SK-N-SH (cell line): ENCODE measurements at regions not wholly inside any gene's neighbourhood (a gene's known extent, or its start where the extent isn't known, plus 50 kb on each side); places are given as distances from the start of the nearest gene placed in this dataset.

ENCODE experiments used
- CTCF ChIA-PET: fragments of 300-600, 350-600 bp; formaldehyde crosslinking; extraction: SDS; loops from one replicate; lab custom pipeline; 2021; lab: Yijun Ruan, JAX
- POLR2A ChIA-PET: fragments of 350-600 bp; sonication (Branson Sonifier 250); formaldehyde crosslinking; extraction: SDS; loops from one replicate; lab custom pipeline; 2020; ENCODE audit warnings: antibody characterized with exemption, inconsistent platforms; lab: Yijun Ruan, JAX
- DNase-seq: peaks from one replicate; pipeline ENCODE4 v3.0.0; 2012
- H2AFZ ChIP-seq: fragments of 200-600 bp; sonication (generic); 2 replicates; pipeline ENCODE4 v1.8.1; 2016; ENCODE audit warnings: antibody characterized with exemption, mild to moderate bottlenecking, low read depth
- H3F3A ChIP-seq: fragments of 200-600 bp; sonication (generic); replicated peaks from 2 replicates; pipeline ENCODE3; 2016; ENCODE audit warnings: antibody characterized with exemption, mild to moderate bottlenecking; ENCODE audit not compliant: insufficient read depth
- H3K27ac ChIP-seq, 2 experiments: fragments of 200-500 bp in 1 of 2; fragments of 200-600 bp in 1 of 2; sonication (Bioruptor generic) in 1 of 2; sonication (generic), shearing (Covaris generic) in 1 of 2; 2 replicates each; pipeline versions ENCODE4 v1.5.1 to v1.6.1; 2014 to 2016; ENCODE audit warnings: low read depth in 2 of 2, inconsistent platforms in 1 of 2, low read length in 1 of 2, mild to moderate bottlenecking in 1 of 2, mixed read lengths in 1 of 2
- H3K27me3 ChIP-seq: fragments of 200-600 bp; sonication (generic), shearing (Covaris generic); 2 replicates; pipeline ENCODE4 v1.6.1; 2016; ENCODE audit warnings: mixed run types; ENCODE audit not compliant: insufficient read depth
- H3K36me3 ChIP-seq, 2 experiments: fragments of 200-500 bp in 1 of 2; fragments of 200-600 bp in 1 of 2; sonication (Bioruptor generic) in 1 of 2; sonication (generic) in 1 of 2; replicated peaks in 1 of 2; 2 replicates each; pipeline versions ENCODE3 to v1.5.1; 2014 to 2016; ENCODE audit warnings: low read length in 1 of 2, mild to moderate bottlenecking in 1 of 2; ENCODE audit not compliant: insufficient read depth in 2 of 2, control insufficient read depth in 1 of 2
- H3K4me1 ChIP-seq, 2 experiments: fragments of 200-500 bp in 1 of 2; fragments of 200-600 bp in 1 of 2; sonication (Bioruptor generic) in 1 of 2; sonication (generic), shearing (Covaris generic) in 1 of 2; 2 replicates each; pipeline versions ENCODE4 v1.5.1 to v1.6.1; 2014 to 2016; ENCODE audit warnings: low read depth in 1 of 2, low read length in 1 of 2, mixed run types in 1 of 2; ENCODE audit not compliant: insufficient read depth in 2 of 2, control insufficient read depth in 1 of 2
- H3K4me2 ChIP-seq: fragments of 200-600 bp; sonication (generic), shearing (Covaris generic); 2 replicates; pipeline ENCODE4 v1.6.1; 2017; ENCODE audit warnings: mixed run types
- H3K4me3 ChIP-seq, 2 experiments: fragments of 200-500 bp in 1 of 2; fragments of 200-600 bp in 1 of 2; sonication (Bioruptor generic) in 1 of 2; sonication (generic), shearing (Covaris generic) in 1 of 2; 2 replicates each; pipeline versions ENCODE4 v1.5.1 to v1.8.1; 2014 to 2016; ENCODE audit warnings: low read depth in 2 of 2, inconsistent platforms in 1 of 2, low read length in 1 of 2, mild to moderate bottlenecking in 1 of 2, mixed read lengths in 1 of 2, moderate library complexity in 1 of 2
- H3K79me2 ChIP-seq: fragments of 200-600 bp; sonication (generic); 2 replicates; pipeline ENCODE4 v1.8.1; 2017; ENCODE audit warnings: mild to moderate bottlenecking; ENCODE audit not compliant: insufficient read depth
- H3K9ac ChIP-seq: fragments of 200-600 bp; sonication (generic); 2 replicates; pipeline ENCODE4 v1.6.1; 2017; ENCODE audit warnings: mixed run types
- H3K9me2 ChIP-seq: fragments of 200-600 bp; sonication (generic); 2 replicates; pipeline ENCODE4 v1.6.1; 2017; ENCODE audit warnings: mixed run types
- H3K9me3 ChIP-seq: fragments of 200-600 bp; sonication (generic); 2 replicates; pipeline ENCODE4 v1.6.1; 2017; ENCODE audit warnings: mixed run types, mild to moderate bottlenecking, moderate library complexity
- H4K20me1 ChIP-seq: fragments of 200-600 bp; sonication (generic); 2 replicates; pipeline ENCODE4 v1.6.1; 2017; ENCODE audit warnings: mild to moderate bottlenecking, mixed run types; ENCODE audit not compliant: insufficient read depth
- EP300 ChIP-seq, 2 experiments: IDR thresholded peaks; 2 replicates each; pipeline versions ENCODE4 v1.4.0 to v1.6.1; 2012; ENCODE audit warnings: borderline replicate concordance in 1 of 2, low read depth in 1 of 2, low read length in 1 of 2
- GATA2 ChIP-seq: sonication (generic); formaldehyde crosslinking; IDR thresholded peaks from 2 replicates; pipeline ENCODE4 v1.5.0; 2020; ENCODE audit warnings: mild to moderate bottlenecking, missing genetic modification reagents
- NRF1 ChIP-seq: IDR thresholded peaks from 2 replicates; pipeline ENCODE4 v1.6.1; 2012; ENCODE audit warnings: low read depth, mild to moderate bottlenecking, low read length
- POLR2AphosphoS5 ChIP-seq: IDR thresholded peaks from 2 replicates; pipeline ENCODE4 v1.6.1; 2012; ENCODE audit warnings: low read depth, low read length
- RAD21 ChIP-seq: IDR thresholded peaks from 2 replicates; pipeline ENCODE4 v1.6.1; 2012; ENCODE audit warnings: mild to moderate bottlenecking, low read length
- RXRA ChIP-seq: IDR thresholded peaks from 2 replicates; pipeline ENCODE4 v1.4.0; 2012; ENCODE audit warnings: low read depth, mild to moderate bottlenecking, borderline replicate concordance
- SIN3A ChIP-seq: IDR thresholded peaks from 2 replicates; pipeline ENCODE4 v1.6.1; 2012; ENCODE audit warnings: low read depth, mild to moderate bottlenecking, low read length, moderate library complexity, borderline replicate concordance
- SMC3 ChIP-seq: IDR thresholded peaks from 2 replicates; pipeline ENCODE4 v1.6.1; 2012; ENCODE audit warnings: low read depth, low read length, improper control_type of control experiment
- TAF1 ChIP-seq: IDR thresholded peaks from 2 replicates; pipeline ENCODE4 v1.6.1; 2012; ENCODE audit warnings: low read depth, mild to moderate bottlenecking, low read length, moderate library complexity, borderline replicate concordance
- TCF12 ChIP-seq: IDR thresholded peaks from 2 replicates; pipeline ENCODE4 v1.4.0; 2012
- WGBS: methylation state at CpG from one replicate; pipeline ENCODE4 v1.1.6; 2017; ENCODE audit warnings: low lambda C conversion rate; 5-methylcytosine and 5-hydroxymethylcytosine counted together
- TF ChIP-seq, protein P1 (sequence below): fragments of 150-350 bp; IDR thresholded peaks from 2 replicates; pipeline ENCODE4 v1.6.1; 2017; ENCODE audit warnings: antibody characterized with exemption, low read length, low read depth, borderline replicate concordance
- TF ChIP-seq, protein P2 (sequence below): IDR thresholded peaks from 2 replicates; pipeline ENCODE4 v1.4.0; 2012; ENCODE audit warnings: low read depth, borderline replicate concordance

DNA sequence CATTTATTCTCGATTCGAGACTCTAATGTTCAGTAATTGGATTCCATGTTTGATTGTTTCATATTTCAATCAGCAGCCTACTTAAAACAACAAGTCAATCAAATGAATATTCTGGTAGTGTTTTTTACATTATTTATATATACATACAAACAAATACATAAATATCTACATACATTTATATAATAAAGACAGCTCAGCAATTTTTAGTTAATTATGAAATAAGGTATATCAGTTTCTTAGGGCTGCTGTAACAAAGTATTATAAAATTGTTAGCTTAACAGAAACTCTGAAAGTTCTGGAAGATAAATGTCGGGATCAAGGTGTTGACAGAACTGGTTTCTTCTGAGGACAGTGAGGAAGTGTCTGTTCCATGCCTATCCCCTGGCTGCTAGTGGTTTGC, 105.9 kb downstream of the MGST1 start:
- Histone ChIP-seq H3K36me3 (no peaks in the 10 kb centered on the region), H3K9me3 (no peaks in the 10 kb centered on the region), H3K9ac (no peak overlapping the region), H3K27ac (no peak overlapping the region), H3K4me1 (no peaks in the 10 kb centered on the region), H3K27me3 (no peaks in the 10 kb centered on the region), H4K20me1 (no peaks in the 10 kb centered on the region), H3K9me2 (no peaks in the 10 kb centered on the region), H3K4me2 (no peak overlapping the region), H3K79me2 (no peaks in the 10 kb centered on the region), H3F3A (no peaks in the 10 kb centered on the region), H2AFZ (no peak overlapping the region), H3K4me3 (no peak overlapping the region)
- TF ChIP-seq RAD21 (no peak), SIN3A (no peak), TCF12 (no peak)
- TF ChIP-seq, protein P1, sequence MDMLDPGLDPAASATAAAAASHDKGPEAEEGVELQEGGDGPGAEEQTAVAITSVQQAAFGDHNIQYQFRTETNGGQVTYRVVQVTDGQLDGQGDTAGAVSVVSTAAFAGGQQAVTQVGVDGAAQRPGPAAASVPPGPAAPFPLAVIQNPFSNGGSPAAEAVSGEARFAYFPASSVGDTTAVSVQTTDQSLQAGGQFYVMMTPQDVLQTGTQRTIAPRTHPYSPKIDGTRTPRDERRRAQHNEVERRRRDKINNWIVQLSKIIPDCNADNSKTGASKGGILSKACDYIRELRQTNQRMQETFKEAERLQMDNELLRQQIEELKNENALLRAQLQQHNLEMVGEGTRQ = no peak
- WGBS = 8% methylated on average over 3 of the region's 3 CpGs
- no peak for DNase-seq
- ChIA-PET POLR2A (no interaction called here), CTCF (no interaction called here)

DNA sequence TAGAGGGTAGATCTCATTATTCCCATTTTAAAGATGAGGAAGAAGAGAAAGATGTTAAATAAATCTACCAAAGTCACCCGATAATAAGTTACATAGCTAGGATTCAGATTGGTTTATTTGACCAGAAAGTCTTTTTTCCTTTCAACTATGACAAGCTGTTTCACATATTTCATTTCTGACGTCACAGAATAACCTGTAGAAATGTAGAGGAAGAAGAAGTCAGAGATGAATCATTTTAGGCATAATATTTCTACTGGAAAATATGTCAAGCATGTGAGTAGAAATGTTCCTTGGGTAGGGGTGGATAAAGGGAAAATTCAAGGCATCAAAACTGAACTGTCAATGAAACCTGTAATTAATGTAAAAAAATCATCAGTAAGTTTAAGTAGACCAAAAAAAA, 107.0 kb downstream of the MGST1 start:
- no peak for DNase-seq
- Histone ChIP-seq H3K79me2 (no peaks in the 10 kb centered on the region), H3K36me3 (no peaks in the 10 kb centered on the region), H3K4me2 (no peak overlapping the region), H4K20me1 (no peaks in the 10 kb centered on the region), H3K4me3 (no peak overlapping the region), H3K27me3 (no peaks in the 10 kb centered on the region), H3K9me2 (no peaks in the 10 kb centered on the region), H3K9ac (no peak overlapping the region), H3K27ac (no peak overlapping the region), H3K4me1 (no peaks in the 10 kb centered on the region), H3K9me3 (no peaks in the 10 kb centered on the region), H2AFZ (no peak overlapping the region), H3F3A (no peaks in the 10 kb centered on the region)
- ChIA-PET CTCF (interaction anchor here (0.6 kb wide), 1 partner anchor 890 kb away, joined by 3 read pairs; no protein-coding TSS in a partner anchor), POLR2A (no interaction called here)
- TF ChIP-seq SMC3 (no peak), GATA2 (CRISPR knock-in tag) (no peak), NRF1 (no peak), POLR2AphosphoS5 (no peak)
- TF ChIP-seq, protein P2, sequence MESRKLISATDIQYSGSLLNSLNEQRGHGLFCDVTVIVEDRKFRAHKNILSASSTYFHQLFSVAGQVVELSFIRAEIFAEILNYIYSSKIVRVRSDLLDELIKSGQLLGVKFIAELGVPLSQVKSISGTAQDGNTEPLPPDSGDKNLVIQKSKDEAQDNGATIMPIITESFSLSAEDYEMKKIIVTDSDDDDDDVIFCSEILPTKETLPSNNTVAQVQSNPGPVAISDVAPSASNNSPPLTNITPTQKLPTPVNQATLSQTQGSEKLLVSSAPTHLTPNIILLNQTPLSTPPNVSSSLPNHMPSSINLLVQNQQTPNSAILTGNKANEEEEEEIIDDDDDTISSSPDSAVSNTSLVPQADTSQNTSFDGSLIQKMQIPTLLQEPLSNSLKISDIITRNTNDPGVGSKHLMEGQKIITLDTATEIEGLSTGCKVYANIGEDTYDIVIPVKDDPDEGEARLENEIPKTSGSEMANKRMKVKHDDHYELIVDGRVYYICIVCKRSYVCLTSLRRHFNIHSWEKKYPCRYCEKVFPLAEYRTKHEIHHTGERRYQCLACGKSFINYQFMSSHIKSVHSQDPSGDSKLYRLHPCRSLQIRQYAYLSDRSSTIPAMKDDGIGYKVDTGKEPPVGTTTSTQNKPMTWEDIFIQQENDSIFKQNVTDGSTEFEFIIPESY = no peak
- 8% methylated on average over 2 of the region's 2 CpGs for WGBS

DNA sequence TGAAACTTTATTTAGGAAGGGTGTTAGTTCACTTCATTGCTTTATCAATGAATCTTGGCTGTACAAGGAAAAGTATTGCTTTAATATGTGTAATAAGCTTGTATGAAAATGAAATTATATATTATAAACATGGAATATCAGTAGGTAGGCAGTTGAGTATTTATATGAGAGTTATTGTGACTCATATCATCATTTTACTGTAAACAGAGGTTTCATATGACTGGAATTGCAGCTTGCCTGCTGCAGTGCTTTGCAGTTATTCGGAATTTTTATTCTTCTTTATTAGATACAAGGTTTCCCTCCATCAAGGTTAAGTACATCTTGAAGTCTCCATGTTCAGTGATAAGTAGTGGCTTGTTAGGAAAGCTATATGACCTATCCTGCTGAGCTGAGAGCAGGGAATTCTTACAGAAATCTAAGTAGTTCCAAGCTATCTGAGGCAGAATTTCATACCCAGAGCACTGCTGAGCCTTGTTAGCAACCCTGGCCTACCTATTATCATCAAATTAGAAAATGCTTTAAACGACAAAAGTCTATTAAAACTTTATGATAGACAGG, 111.2 kb downstream of the MGST1 start:
- Histone ChIP-seq H3K9ac (no peak overlapping the region), H3K4me2 (no peak overlapping the region), H2AFZ (no peak overlapping the region), H3K27me3 (no peaks in the 10 kb centered on the region), H3K4me1 (no peaks in the 10 kb centered on the region), H3F3A (no peaks in the 10 kb centered on the region), H3K9me2 (no peaks in the 10 kb centered on the region), H3K27ac (no peak overlapping the region), H3K79me2 (no peaks in the 10 kb centered on the region), H3K9me3 (no peaks in the 10 kb centered on the region), H4K20me1 (no peaks in the 10 kb centered on the region), H3K36me3 (no peaks in the 10 kb centered on the region), H3K4me3 (no peak overlapping the region)
- TF ChIP-seq TAF1 (no peak), EP300 (IDR thresholded peaks at IDR 0.05; ENCODE audit: borderline replicate concordance in 1 of 2, low read depth in 1 of 2, low read length in 1 of 2) (no peak), RXRA (no peak), GATA2 (CRISPR knock-in tag) (no peak)
- 15% methylated on average over 2 of the region's 2 CpGs for WGBS
- CTCF ChIA-PET = interaction anchor here (0.6 kb wide), 1 partner anchor 120 kb away, joined by 3 read pairs; no protein-coding TSS in a partner anchor
- POLR2A ChIA-PET = no interaction called here
- DNase-seq = no peak
